PC-3 (cell line): ENCODE measurements at regions not wholly inside any gene's neighbourhood (a gene's known extent, or its start where the extent isn't known, plus 50 kb on each side); places are given as distances from the start of the nearest gene placed in this dataset.

Source experiments
- ATAC-seq: fragments of 200-7000 bp; cut with Tn5 transposase; 2 replicates; pipeline ENCODE4 v1.9.1; 2020; ENCODE audit warnings: mild to moderate bottlenecking, moderate library complexity
- BruUV-seq: library from RNA; stranded (reverse); fragments of 400-500 nt; replicated peaks from 2 replicates; lab custom pipeline; 2021; lab: Mats Ljungman, UMichigan
- CTCF ChIA-PET: fragments of 300-600 bp; sonication (Branson Sonifier 250); formaldehyde crosslinking; loops from one replicate; lab custom pipeline; 2022; ENCODE audit warnings: antibody characterized with exemption; lab: Charles Lee
- POLR2A ChIA-PET: fragments of 300-600 bp; sonication (Branson Sonifier 250); formaldehyde crosslinking; loops from one replicate; lab custom pipeline; 2022; ENCODE audit warnings: antibody characterized with exemption; ENCODE audit not compliant: unreplicated experiment; lab: Charles Lee
- DNase-seq: peaks from one replicate; pipeline ENCODE4 v3.0.0-alpha.2; 2015
- H2AFZ ChIP-seq: fragments of 300-600 bp; sonication (generic); 2 replicates; pipeline ENCODE4 v1.6.0; 2016; ENCODE audit warnings: antibody characterized with exemption, low read length
- H3F3A ChIP-seq: fragments of 300-600 bp; sonication (generic); one replicate; pipeline ENCODE4 v1.6.0; 2017; ENCODE audit warnings: antibody characterized with exemption, low read length, control low read depth, mild to moderate bottlenecking; ENCODE audit not compliant: unreplicated experiment
- H3K27ac ChIP-seq: fragments of 300-600 bp; sonication (generic); 2 replicates; pipeline ENCODE4 v1.5.1; 2016; ENCODE audit warnings: mild to moderate bottlenecking, low read length
- H3K27me3 ChIP-seq: fragments of 300-600 bp; sonication (generic); 2 replicates; pipeline ENCODE4 v1.6.1; 2016; ENCODE audit warnings: low read length, mixed read lengths
- H3K36me3 ChIP-seq: fragments of 300-600 bp; sonication (generic); 2 replicates; pipeline ENCODE4 v1.6.1; 2016; ENCODE audit warnings: low read depth, mixed run types, low read length, mixed read lengths
- H3K4me1 ChIP-seq: fragments of 300-600 bp; sonication (generic); 2 replicates; pipeline ENCODE4 v1.5.1; 2016; ENCODE audit warnings: low read length; ENCODE audit not compliant: insufficient read depth
- H3K4me2 ChIP-seq: fragments of 300-600 bp; sonication (generic); 2 replicates; pipeline ENCODE4 v1.6.0; 2016; ENCODE audit warnings: low read length
- H3K4me3 ChIP-seq: fragments of 300-600 bp; sonication (generic); 2 replicates; pipeline ENCODE4 v1.5.1; 2016; ENCODE audit warnings: mild to moderate bottlenecking, low read length, mixed read lengths
- H3K79me2 ChIP-seq: fragments of 300-600 bp; sonication (generic); 2 replicates; pipeline ENCODE4 v1.6.1; 2017; ENCODE audit warnings: low read length, mixed read lengths
- H3K9ac ChIP-seq: fragments of 300-600 bp; sonication (generic); 2 replicates; pipeline ENCODE4 v1.6.0; 2016; ENCODE audit warnings: mild to moderate bottlenecking, low read length
- H3K9me2 ChIP-seq: fragments of 300-600 bp; sonication (generic); replicated peaks from 2 replicates; pipeline ENCODE4 v1.6.1; 2016; ENCODE audit warnings: mixed run types, low read length, mixed read lengths
- H3K9me3 ChIP-seq: fragments of 300-600 bp; sonication (generic); 2 replicates; pipeline ENCODE4 v1.6.1; 2016; ENCODE audit warnings: low read length, mixed read lengths
- H4K20me1 ChIP-seq: fragments of 300-600 bp; sonication (generic); 2 replicates; pipeline ENCODE4 v1.6.1; 2016; ENCODE audit warnings: low read length, mixed read lengths
- EZH2 ChIP-seq: fragments of 300-600 bp; sonication (generic); IDR thresholded peaks from one replicate; pipeline ENCODE4 v1.6.1; 2017; ENCODE audit warnings: antibody characterized with exemption, mild to moderate bottlenecking, low read length; ENCODE audit not compliant: unreplicated experiment
- EZH2phosphoT487 ChIP-seq: fragments of 300-600 bp; sonication (generic); IDR thresholded peaks from 2 replicates; pipeline ENCODE4 v1.6.1; 2018; ENCODE audit warnings: mild to moderate bottlenecking, antibody characterized with exemption, low read length, borderline replicate concordance
- intact Hi-C: fragments of 100-400 bp; cut with micrococcal nuclease; formaldehyde crosslinking; loops from 2 replicates; pipeline ENCODE4 v1.9.0; 2023
- TF ChIP-seq, protein P1 (sequence below): fragments of 300-600 bp; sonication (generic); conservative IDR thresholded peaks from 2 replicates; pipeline ENCODE4 v1.5.1; 2017; ENCODE audit warnings: antibody characterized with exemption, low read depth, mild to moderate bottlenecking, low read length

DNA sequence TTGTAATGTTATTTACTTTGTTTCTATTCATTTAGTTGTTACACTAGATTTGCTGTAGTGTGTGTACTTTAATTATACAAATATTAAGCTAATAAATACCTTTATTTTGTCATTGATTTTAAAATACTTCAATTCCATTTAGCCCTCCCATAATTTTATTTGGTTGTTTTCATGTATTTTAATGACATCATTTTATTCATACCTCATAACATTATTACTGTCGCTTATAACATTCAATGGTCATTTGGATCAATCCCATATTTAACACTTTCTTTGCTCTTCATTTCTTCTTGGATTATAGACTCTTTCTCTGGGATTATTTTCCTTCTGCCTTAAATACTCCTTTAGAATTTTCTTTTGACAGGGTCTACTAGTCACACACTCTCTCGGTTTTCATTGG lies 86.6 kb upstream of the CAND1 start:
- H3K36me3 ChIP-seq = no peaks in the 10 kb centered on the region
- no peaks in the 10 kb centered on the region for H4K20me1 ChIP-seq
- no peaks in the 10 kb centered on the region for H3F3A ChIP-seq
- ChIA-PET CTCF (no interaction called here), POLR2A (no interaction called here)
- peaks cover 66% of the 10 kb centered on the region for H3K27me3 ChIP-seq
- H3K27ac ChIP-seq = no peak overlapping the region
- no peaks in the 10 kb centered on the region for H3K4me1 ChIP-seq
- no peak overlapping the region for H2AFZ ChIP-seq
- intact Hi-C loops = no loop called here
- H3K4me3 ChIP-seq = no peak overlapping the region
- H3K79me2 ChIP-seq = no peaks in the 10 kb centered on the region
- no peak for DNase-seq
- H3K4me2 ChIP-seq = no peak overlapping the region
- no peaks in the 10 kb centered on the region for H3K9me3 ChIP-seq
- ATAC-seq = no peak
- no peaks in the 10 kb centered on the region for H3K9me2 ChIP-seq
- TF ChIP-seq EZH2 (no peak), EZH2phosphoT487 (no peak)
- TF ChIP-seq, protein P1, sequence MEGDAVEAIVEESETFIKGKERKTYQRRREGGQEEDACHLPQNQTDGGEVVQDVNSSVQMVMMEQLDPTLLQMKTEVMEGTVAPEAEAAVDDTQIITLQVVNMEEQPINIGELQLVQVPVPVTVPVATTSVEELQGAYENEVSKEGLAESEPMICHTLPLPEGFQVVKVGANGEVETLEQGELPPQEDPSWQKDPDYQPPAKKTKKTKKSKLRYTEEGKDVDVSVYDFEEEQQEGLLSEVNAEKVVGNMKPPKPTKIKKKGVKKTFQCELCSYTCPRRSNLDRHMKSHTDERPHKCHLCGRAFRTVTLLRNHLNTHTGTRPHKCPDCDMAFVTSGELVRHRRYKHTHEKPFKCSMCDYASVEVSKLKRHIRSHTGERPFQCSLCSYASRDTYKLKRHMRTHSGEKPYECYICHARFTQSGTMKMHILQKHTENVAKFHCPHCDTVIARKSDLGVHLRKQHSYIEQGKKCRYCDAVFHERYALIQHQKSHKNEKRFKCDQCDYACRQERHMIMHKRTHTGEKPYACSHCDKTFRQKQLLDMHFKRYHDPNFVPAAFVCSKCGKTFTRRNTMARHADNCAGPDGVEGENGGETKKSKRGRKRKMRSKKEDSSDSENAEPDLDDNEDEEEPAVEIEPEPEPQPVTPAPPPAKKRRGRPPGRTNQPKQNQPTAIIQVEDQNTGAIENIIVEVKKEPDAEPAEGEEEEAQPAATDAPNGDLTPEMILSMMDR = no peak
- BruUV-seq = no TSS peak
- no peak overlapping the region for H3K9ac ChIP-seq

GRCh38 chr12:67193704-67194103 lies 75.5 kb upstream of the CAND1 start:
- Histone ChIP-seq H3K9me3 (no peaks in the 10 kb centered on the region), H3K4me2 (no peak overlapping the region), H3K27me3 (peaks cover 64% of the 10 kb centered on the region), H4K20me1 (no peaks in the 10 kb centered on the region), H2AFZ (no peak overlapping the region), H3F3A (no peaks in the 10 kb centered on the region), H3K79me2 (no peaks in the 10 kb centered on the region), H3K4me3 (no peak overlapping the region), H3K27ac (no peak overlapping the region), H3K9ac (no peak overlapping the region), H3K4me1 (no peaks in the 10 kb centered on the region), H3K36me3 (no peaks in the 10 kb centered on the region), H3K9me2 (no peaks in the 10 kb centered on the region)
- TF ChIP-seq EZH2 (no peak), EZH2phosphoT487 (no peak)
- TF ChIP-seq, protein P1 = no peak
- CTCF ChIA-PET = no interaction called here
- DNase-seq = peak; percentile 55
- POLR2A ChIA-PET = no interaction called here
- no peak for ATAC-seq
- intact Hi-C loops = no loop called here
- BruUV-seq = no TSS peak

GRCh38 chr12:67200386-67200785 lies 68.8 kb upstream of the CAND1 start:
- Histone ChIP-seq H3K9me2 (no peaks in the 10 kb centered on the region), H3K9ac (no peak overlapping the region), H3K4me3 (no peak overlapping the region), H4K20me1 (no peaks in the 10 kb centered on the region), H3K9me3 (no peaks in the 10 kb centered on the region), H3K4me2 (no peak overlapping the region), H3K36me3 (no peaks in the 10 kb centered on the region), H3K27me3 (peaks cover 48% of the 10 kb centered on the region), H2AFZ (no peak overlapping the region), H3K4me1 (no peaks in the 10 kb centered on the region), H3K27ac (no peak overlapping the region), H3F3A (no peaks in the 10 kb centered on the region), H3K79me2 (no peaks in the 10 kb centered on the region)
- ATAC-seq (no peak), DNase-seq (no peak)
- intact Hi-C loops = no loop called here
- TF ChIP-seq, protein P1 = no peak
- no peak for TF ChIP-seq EZH2phosphoT487
- TF ChIP-seq EZH2 = no peak
- ChIA-PET CTCF (no interaction called here), POLR2A (no interaction called here)
- no TSS peak for BruUV-seq
